ENCODE measurements at regions not wholly inside any gene's neighbourhood (a gene's known extent, or its start where the extent isn't known, plus 50 kb on each side); places are given as distances from the start of the nearest gene placed in this dataset.

- no peak for DNase-seq
These were observed 129.1 kb downstream of the USP46 start for GRCh38 chr4:52529983-52530382.

GRCh38 chr4:52535793-52536192 is 123.3 kb downstream of the USP46 start:
- no peak for DNase-seq

All from right hindlimb (tissue), 1 donor.